ENCODE measurements at regions not wholly inside any gene's neighbourhood (a gene's known extent, or its start where the extent isn't known, plus 50 kb on each side); places are given as distances from the start of the nearest gene placed in this dataset.

- Mint-ChIP-seq H3K36me3 (ENCODE audit: low read depth) (no peaks in the 10 kb centered on the region), H3K4me1 (ENCODE audit: low read depth) (no peaks in the 10 kb centered on the region), H3K9me3 (no peaks in the 10 kb centered on the region), H3K4me3 (no peak overlapping the region), H3K27me3 (no peaks in the 10 kb centered on the region), H3K27ac (no peak overlapping the region)
These were observed 52.8 kb upstream of the SLC44A1 start for GRCh38 chr9:105191508-105192121.

GRCh38 chr9:105193560-105193959 lies 50.9 kb upstream of the SLC44A1 start:
- Mint-ChIP-seq H3K4me3 (no peak overlapping the region), H3K27ac (no peak overlapping the region), H3K9me3 (no peaks in the 10 kb centered on the region), H3K4me1 (ENCODE audit: low read depth) (no peaks in the 10 kb centered on the region), H3K27me3 (no peaks in the 10 kb centered on the region), H3K36me3 (ENCODE audit: low read depth) (no peaks in the 10 kb centered on the region)

- no peaks in the 10 kb centered on the region for H3K27me3 Mint-ChIP-seq
- H3K4me3 Mint-ChIP-seq, result no peak overlapping the region
These were observed 50.2 kb upstream of the SLC44A1 start for GRCh38 chr9:105194234-105194633.

More at GRCh38 chr9:105194234-105194633, 50.2 kb upstream of the SLC44A1 start:
- H3K4me1 Mint-ChIP-seq (ENCODE audit: low read depth), result no peaks in the 10 kb centered on the region
- no peaks in the 10 kb centered on the region for H3K36me3 Mint-ChIP-seq (ENCODE audit: low read depth)
- no peaks in the 10 kb centered on the region for H3K9me3 Mint-ChIP-seq
- no peak overlapping the region for H3K27ac Mint-ChIP-seq

All from stimulated activated naive CD8-positive, alpha-beta T cell treated with anti-CD3 and anti-CD28 coated beads, Interleukin-15, Interleukin-2, amounts not matched to agents 100 ng/mL and 50 ng/mL, for 24 hours (primary cell).